Fibroblast of the conjunctiva (primary cell): ENCODE measurements at regions not wholly inside any gene's neighbourhood (a gene's known extent, or its start where the extent isn't known, plus 50 kb on each side); places are given as distances from the start of the nearest gene placed in this dataset.

ENCODE experiments used
- DNase-seq: peaks from one replicate; pipeline ENCODE4 v3.0.0-alpha.2; 2010; ENCODE audit warnings: low read depth

DNA sequence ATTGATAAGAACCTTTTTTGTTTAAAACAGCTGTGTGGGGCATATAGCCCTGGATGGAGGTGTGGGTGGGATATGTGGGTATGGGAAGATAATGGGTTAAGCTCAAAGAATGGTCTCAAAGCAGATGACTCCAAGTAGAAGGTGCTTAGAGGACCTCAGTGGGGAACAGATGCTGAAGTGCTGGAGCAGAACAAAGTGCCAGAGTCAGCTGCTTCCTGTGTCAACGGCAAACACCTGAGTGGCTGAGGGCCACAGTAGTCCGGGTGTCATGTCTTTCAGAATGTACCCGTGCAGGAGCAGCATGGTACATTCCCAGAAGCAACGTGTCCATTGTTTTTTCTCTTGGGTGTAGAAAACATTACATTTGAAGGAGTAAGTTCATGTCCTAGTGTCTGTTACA lies 210.6 kb downstream of the CCNG2 start:
- DNase-seq: no peak

DNA sequence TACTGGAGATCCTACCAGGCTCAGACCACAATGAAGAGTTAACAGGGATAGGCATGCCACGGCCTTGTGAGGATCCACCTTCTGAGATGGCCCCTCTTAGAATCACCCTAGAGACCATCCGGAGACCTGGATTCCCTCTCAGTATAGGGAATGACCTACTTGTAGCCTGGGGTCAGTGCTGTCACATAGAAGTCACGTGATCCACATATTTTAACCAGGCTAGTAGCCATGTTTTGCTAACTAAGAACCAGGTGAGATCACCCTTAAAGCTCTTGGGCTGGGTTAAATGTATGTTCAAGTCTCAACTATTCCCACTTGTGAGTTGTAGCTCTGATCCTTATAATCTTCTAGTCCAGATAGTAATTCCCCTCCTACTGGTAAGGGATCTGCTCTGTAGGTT lies 215.4 kb downstream of the CCNG2 start:
- no peak for DNase-seq

DNA sequence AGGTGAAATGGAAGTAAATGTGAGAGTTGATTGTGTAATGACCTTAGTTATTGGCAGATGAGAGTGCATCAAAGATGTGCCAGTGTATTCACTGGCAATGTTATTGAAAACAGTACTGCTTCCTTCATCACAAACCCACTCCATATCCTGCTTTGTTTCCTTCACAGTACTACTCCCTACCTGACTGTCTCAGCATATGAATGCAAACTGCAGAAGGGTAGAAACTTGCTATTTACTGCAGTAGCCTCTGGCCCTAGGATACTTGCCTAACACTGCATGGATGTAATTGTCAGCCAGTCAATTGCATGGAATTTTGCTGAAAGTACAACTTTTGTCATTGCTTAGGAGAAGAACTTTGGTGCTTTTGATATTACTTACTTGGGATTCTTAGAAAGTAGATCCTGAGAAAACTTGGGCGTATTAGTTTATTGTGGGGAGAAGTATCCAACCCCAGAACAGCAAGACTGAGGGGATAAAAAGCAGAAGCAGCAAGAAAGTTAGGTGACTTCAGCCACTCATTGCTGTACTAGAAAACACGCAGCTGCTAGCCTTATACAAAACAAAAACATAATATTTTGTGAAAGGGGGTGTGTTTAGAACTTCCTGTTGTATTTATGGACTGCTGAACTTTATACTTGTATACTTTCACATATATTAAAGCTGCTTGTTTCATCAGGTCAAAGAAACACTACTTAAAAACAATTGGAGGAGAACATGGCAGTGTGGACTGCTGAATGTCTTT lies 219.0 kb downstream of the CCNG2 start:
- no peak for DNase-seq

DNA sequence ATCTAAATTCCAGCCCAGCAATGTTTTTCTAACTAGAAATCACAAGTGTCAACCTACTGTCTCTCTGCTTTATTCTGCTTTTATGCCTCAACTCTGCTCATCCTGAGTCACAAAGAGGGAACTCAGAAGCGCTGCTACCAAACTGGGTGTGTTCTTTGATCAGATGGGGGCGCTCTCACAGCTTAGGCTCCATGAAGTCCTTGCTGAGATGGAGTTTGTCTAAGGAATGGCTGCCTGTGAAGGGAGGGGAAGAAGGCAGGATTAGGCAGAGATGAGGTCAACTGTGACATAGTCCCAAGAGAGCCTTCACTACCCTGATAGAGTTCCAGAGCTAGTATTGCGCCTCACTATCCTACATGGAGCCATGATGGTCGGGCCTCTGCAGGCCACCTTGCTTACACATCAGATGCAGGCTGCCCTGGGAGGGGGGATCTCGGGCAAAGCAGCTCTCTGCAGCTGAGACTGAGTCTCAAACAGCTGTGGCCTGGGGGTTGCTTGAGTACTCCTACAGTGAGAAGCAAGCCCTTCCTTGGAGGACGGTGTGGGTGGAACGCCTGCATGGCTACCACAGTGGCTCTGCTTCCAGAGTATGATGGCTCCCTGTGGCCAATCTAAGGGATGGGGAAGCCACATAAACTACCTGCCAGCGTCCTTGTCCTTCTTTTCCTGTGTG lies 219.9 kb downstream of the CCNG2 start:
- DNase-seq: no peak

DNA sequence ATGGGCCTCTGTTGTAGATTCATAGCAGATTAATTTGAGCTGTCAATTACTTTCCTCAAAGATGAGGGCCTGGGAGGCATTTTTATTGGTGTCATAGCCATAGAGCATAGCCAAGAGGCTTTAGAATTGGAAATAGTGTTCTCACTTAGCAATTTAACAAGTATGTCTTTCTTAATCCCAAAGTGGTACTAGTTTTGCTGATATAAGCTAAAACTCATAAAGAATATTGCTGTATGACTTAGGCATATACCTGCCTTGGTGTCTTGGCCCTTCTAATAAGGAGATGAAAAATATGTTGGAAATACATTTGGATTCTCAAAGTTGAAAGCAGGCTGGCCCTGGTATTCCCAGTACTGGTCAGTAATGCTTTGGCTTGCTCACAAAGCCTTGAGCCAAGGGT lies 221.5 kb upstream of the CXCL13 start:
- no peak for DNase-seq

DNA sequence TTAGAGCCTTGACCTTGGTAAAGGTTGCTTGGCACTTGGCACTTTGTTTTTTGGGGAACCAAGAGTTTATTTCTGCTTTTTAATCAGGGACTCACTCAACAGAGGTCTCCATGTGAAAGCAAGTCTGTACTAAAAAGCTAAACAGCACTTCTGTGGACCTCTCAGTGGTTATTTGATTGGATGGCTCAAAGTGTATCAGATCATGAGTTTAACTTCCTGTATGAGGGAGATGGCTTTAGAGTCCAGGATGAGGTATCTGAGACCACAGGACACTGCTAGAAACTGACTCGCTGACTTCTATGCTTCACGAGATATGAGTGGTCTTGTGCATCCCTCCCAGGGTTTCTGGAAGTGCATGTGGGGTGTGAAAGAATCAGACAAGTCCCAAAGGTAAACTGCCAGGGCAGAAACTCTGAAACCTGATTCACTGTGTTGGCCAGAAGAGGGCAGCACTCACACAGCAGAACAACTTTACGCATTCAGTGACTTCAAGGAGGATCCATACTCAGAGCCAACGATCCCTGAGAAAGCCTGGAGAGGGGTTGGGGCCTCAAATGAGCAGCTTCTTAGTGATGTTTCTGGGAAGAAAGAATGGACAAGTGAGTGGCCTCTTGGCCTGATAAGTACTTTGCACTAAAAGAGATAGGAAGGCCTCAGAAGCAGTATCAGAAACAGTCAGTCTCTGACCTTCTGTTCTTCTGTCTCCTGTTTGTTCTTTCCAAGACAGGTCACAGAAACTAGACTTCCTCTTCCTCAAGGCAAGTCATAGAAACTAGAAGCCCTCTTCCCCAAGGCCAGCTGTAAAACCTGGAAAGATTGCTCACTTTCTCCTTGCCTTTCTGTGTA lies 220.3 kb upstream of the CXCL13 start:
- DNase-seq: peak; percentile 56

DNA sequence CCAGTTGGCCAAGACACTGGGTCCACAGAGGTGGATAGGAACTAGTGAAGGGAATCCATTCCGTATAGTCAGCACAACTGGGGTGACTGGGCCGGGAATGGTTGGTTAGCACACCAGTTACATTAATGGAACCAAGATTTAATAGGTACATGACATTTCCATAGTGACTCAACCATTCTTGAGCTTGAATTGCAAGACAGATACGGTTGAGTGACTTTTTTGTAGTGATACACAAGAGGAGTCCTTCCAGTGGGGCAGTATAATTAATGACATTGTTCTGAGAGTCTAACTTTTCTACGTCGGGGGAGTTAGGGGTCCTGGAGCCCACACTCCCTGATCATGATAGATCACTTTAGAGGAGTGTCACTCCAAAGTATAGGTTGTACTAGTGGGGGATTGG lies 211.6 kb upstream of the CXCL13 start:
- DNase-seq: no peak

DNA sequence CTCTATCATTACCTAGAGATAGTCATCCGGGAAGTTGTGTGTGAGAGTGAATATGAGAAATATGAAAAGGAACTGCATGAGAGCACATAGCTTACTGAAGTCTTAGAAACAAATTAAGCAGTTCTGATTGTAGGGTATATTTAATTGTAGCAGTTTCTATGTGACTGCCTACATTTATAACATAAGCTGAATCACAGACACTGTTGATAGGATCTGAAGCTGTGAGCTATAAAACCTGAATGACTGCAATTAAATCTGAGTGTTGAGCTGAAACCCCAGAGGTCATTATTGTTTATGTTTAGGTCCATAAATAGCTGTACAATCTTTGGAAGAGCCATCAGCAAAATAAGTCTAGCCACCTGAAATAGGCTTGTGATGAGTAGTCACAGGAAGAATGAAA lies 210.1 kb upstream of the CXCL13 start:
- DNase-seq: no peak

DNA sequence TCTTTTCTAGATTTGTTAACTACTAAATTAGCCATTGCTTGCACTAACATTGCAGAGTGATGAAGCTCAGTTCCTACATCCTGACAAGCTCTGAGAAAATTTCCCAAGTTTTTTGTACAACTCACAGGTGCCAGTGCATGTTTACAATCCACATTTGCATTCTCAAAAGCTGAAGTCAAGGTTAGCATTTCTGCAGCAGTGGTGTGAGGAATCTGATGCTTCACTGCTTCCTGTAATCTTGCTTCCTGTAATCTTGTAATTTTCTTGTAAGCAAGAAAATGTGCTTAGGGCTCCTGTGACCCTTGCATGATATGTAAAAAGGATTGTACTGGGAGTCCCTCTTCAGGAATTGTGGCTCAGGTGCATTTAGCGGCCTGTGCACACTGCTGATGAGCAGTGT lies 207.4 kb upstream of the CXCL13 start:
- DNase-seq: no peak

DNA sequence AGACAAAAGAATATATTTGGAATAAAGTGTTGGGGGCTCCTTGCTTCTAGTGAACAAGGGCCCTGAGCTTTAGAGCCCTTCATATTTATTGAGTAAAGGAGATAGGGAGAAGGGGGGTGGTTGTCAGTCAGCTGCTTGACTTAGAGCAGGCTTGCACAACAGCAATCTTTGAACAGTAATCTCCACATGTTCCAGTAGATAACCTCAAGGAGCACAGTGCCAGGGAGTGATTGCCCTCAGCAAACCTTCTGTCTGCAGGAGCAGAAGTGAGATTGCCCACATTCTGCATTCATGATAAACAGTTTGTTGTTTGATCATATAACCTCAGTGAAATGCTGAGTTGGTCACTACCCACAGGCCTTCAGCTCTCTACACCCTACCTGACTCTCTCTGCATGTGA lies 205.8 kb upstream of the CXCL13 start:
- no peak for DNase-seq

DNA sequence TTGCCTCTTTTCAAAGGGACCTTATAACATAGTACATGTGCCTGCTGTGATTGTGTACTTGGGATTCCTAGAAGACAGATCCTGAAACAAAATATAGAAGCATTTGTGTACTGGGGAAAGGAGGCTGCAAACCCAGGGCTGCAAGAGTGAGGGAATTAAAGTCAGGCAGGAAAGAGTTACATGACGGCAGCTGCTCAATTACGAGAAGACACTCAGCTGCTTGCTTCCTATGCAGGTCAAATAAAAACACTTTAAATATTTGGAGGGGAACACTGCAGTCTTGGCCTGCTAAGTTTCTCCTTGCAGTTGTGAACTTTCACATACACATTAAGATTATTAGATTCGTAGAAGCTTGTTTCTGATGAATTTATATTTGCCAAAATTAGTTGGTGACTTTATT lies 191.9 kb upstream of the CXCL13 start:
- no peak for DNase-seq

DNA sequence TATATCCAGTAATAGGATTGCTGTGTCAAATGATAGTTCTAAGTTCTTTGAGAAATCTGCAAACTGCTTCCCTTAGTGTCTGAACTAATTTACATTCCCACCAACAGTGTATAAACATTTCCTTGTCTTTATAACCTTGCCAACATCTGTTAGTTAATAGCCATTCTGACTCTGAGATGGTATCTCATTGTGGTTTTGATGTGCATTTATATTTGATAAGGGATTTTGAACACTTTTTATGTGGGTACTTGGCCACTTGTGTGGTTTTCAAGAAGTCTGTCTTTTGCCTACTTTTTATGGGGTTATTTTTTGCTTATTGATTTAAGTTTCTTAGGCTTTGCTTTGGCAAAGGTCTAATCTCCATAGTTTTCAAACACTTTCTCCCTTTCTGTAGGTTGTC lies 189.9 kb upstream of the CXCL13 start:
- DNase-seq: no peak

DNA sequence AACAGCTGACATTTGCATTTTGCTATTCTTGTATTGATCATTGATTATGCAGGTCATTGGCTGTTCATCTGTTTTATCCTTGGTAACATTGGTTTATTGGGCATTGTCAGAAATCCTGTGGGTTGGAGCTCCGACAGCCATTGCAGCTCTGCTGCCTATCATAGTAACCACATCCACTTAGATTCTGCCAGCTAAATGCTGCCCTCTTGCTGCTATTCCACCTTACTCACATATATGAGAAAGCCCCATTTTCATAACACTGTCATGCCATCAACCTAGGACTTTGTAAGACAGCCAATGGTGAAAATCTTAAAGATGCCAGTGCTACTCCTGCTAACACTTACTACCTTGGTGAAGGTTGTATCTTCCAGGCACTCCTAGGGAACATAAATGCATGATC lies 187.3 kb upstream of the CXCL13 start:
- no peak for DNase-seq

DNA sequence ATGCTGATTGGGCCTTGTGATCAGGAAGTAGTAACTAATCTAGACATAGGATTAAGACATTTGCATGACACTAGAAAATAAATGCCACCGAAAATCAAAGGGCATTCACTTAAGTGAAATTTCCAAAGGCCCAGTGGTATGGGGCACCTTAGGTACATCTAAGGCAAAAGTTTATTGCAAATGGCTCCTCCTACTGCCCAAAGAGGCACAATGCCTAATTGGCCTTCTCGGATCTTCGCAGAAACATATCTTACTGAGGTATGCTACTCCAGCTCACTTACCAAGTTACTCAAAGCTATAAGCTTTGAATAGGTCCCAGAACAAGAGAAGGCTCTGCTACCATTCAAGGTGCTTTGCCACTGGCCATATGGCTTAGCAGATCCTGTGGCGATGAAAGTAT lies 174.8 kb upstream of the CXCL13 start:
- DNase-seq: no peak

DNA sequence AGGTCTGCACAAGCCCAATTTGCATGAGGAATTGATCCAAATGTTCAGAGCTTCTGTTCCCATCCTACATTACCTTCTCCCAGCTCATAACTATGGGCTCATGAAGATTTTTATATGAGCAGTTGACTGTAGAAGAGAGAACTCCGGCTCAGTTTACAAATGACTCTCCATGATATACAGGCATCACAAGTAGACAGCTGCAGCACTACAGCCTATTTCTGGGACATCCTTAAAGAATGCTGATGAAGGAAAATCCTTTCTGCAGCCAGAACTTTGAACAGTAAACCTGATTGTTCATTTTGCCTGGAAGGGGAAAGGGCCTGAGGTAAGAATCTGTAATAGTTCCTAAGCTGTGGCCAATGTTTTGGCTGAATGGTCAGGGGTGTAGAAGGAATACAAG lies 174.1 kb upstream of the CXCL13 start:
- DNase-seq: no peak

DNA sequence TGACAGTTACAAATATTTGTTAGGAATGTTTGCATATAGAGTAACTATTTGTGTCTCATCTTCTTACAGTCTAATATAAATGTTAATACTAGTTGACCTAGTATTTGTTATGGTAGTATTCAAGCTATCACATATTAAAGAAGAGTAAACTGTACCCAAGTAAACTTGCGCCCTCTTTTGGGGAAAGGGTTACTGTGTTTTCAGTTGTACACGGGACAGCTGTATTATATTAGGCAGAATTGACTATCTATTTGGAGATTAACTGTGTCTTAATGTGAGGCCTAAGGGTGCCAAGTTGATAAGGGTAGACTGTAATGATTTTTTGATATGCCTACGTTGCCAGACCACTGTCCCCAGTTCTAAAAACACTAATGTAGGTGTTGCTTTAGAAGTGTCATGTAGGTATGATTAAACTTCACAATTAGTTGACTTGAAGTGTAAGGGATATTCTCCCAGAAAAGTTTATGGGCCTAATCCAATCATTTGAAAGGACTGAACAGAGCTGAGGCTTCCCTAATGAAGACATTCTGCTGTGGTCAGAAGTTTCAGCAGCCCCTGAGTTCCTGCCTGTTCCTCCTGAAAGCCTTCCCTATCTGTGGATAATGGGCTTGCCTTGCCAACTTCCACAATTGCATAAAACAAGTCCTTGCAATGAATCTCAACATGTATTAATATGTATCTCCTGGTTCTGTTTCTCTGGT lies 172.8 kb upstream of the CXCL13 start:
- DNase-seq: no peak

DNA sequence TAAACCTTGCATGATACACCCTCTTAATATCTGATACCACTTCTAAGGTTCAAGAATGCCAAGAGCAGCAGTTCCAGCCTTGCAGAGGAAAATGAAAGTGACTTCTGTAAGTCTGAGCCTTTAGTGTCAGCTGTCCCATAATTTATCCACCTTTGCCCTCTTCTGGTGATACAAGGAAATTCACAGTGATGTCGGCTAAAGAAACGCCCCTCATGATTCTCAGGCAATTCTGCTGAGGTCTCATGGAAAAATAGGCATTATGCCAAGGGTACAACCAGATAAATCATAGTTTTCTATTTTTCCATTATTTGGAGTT lies 172.2 kb upstream of the CXCL13 start:
- peak; percentile 16 for DNase-seq

DNA sequence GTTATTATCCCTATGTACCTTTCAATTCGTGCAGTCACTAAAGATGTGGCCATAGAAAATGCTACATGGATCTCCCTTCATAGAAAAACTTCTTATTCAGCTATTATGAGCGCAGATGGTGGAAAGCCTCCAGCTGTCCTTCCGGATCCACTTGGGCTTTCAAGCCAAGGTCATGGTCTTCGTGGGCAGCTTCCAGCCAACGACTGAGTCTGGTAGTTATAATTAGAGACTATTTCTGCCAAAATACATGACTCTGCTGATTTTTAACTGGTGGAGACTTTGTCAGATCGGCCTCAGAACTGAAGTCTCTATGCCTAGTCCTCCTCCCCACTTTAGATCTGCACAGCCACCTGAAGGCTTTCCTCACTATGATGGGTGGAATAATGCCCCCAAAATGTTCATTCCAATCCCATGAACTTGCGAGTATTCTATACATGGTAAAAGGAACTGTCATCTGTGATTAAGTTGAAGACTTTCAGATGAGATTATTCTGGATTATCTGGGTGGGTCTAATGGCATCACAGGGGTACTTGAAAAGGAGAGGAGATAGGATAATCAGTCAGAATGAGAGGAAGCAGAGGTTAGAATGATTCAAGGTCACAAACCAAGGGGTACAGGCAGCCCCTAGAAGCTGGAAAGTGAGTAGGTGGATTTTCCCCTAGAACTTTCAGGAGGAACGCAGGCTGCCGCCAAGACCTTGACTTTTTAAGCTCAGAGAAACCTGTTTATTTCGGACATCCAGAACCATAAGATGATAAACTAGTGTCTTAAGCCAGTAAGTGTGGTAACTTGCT lies 171.1 kb upstream of the CXCL13 start:
- no peak for DNase-seq

DNA sequence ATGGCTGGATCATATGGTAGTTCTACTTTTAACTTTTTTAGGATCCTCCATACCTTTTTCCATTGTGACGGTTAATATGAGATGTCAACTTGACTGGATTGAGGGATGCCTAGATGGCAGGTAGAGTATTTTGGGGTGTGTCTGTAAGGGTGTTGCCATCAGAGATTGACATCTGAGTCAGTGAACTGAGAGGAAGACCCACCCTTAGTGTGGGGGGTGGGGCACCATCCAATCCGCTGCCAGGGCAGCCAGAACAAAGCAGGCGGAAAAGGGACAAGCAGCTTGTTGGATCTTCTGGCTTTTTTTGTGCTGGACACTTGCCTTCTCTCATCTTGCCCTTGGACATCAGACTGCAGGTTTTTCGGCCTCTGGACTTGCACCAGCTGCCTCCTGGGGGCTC lies 168.5 kb upstream of the CXCL13 start:
- no peak for DNase-seq

DNA sequence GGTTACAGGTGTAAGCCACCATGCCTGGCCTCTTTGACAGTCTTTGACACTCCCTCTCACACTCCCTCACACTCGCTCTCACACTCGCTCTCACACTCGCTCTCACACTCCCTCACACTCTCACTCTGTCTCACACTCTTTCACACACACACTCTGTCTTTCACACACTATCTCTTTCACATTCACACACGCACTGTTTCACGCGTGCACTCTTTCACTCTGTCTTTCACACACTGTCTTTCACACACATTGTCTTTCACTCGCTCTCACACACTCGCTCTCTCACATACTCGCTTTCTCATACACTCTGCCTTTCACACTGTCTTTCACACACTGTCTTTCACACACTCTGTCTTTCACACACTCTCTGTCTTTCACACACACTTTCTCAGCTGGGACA lies 167.1 kb upstream of the CXCL13 start:
- DNase-seq: no peak

DNA sequence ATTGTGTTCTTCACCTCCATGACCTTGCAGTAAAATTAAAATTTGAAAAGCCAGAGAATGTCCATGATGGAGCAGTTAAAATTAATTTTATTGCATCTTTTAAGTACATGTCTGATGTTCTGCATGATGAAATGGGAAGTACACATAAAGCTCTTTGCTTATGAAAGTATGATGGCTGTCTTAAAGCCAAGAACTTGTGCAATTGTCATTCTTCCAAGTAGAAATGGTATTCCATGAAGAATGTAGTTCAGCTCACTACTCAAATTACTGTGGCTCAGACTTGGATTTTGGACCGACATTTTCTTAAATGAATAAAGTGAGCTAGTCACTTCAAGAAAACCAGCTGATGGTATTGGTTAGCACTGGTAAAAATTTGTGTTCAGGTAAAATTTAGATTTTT lies 161.7 kb upstream of the CXCL13 start:
- peak; percentile 43 for DNase-seq

DNA sequence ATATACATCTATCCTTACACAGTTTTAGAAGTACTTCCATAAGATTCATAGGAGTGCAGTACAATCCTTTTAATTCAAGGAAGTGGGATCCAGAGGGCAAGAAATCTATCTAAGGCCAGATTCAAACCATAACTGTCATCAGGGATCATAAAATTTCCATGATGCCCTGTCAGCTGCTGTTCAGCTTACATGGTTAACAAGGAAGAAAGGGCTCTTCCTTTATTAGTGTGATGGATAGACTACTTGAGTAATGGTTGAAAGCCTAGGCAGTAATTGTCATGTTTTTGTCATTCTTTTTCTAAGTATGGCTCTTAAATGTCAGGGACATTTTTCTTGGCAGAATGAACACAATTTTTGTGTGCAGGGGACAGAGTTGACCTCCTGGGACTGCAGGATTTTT lies 159.8 kb upstream of the CXCL13 start:
- DNase-seq: no peak
